NCI-H345 treated with DMSO at 0.1 percent for 48 hours (cell line): ENCODE measurements at regions not wholly inside any gene's neighbourhood (a gene's known extent, or its start where the extent isn't known, plus 50 kb on each side); places are given as distances from the start of the nearest gene placed in this dataset.
"Not testable (repeated sequence)": the region's sequence is repeated elsewhere in the genome, so short reads cannot be mapped to it uniquely, and the experiment has no call there.

Experiments used
- DNase-seq: peaks from one replicate; lab custom pipeline; 2025; ENCODE audit not compliant: unreplicated experiment; lab: John Stamatoyannopoulos, UW

DNA sequence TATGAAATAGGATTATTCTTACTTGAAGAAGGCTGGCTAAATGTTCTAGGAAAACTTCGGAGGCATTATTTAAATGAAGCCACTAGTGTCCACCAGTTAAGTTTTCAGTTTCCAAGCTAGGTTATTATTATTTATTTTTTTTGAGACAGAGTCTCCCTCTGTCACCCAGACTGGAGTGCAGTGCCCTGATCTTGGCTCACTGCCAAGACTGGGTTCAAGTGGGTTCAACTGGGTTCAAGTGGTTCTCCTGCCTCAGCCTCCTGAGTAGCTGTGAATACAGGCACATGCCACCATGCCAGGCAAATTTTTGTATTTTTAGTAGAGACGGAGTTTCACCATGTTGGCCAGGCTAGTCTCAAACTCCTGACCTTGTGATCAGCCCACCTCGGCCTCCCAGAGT, 2155.6 kb downstream of the NCAM2 start:
- not testable (repeated sequence) for DNase-seq

GRCh38 chr21:23155281-23155680, 2157.1 kb downstream of the NCAM2 start:
- DNase-seq, result no peak

DNA sequence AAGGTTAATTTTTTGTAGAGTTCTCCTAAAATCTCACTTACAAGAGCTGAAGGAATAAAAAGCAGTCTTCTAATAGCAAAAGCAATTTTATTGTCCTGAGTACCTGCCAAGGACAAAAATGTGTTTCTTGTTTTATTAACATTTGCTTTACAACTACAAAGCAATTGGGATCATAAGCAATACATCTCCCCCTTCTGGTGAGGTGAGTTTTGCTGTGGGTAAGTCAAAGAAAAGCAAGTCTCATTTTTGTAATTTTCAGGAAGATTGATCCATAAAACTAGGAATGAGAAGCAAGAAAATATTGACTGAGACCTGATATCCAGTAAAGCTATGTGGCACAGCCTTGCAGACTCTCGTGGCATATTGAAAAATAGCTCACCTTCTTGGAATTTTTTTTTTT, 2162.7 kb downstream of the NCAM2 start:
- no peak for DNase-seq

- DNase-seq, result no peak
These were observed 2164.2 kb downstream of the NCAM2 start for GRCh38 chr21:23162198-23162946.
